ENCODE measurements at regions not wholly inside any gene's neighbourhood (a gene's known extent, or its start where the extent isn't known, plus 50 kb on each side); places are given as distances from the start of the nearest gene placed in this dataset.

DNA sequence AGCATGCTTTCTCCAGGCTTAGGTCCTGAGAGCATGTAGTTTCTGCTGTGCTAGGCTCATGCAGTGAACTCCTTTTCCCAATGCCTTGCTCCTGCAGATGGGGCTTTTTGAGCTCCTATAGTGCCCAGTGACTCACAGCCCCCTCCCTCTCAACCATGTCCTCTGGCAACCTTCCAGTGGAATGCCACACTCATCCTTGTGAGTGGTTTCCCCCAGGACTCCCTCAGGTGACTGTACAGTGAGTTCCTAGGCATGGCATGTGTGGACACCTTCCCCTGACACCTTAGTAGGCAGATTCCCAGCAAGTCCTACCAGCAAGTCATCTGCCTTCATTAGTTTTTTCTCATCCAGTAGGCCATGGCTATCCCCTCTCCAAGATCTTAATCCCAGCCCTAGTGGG is 72.4 kb upstream of the CXCL14 start:
- CTCF ChIA-PET = no interaction called here
- Mint-ChIP-seq H3K4me3 (no peak overlapping the region), H3K27ac (no peak overlapping the region), H3K27me3 (no peaks in the 10 kb centered on the region), H3K4me1 (no peaks in the 10 kb centered on the region), H3K36me3 (ENCODE audit: low read depth) (no peaks in the 10 kb centered on the region), H3K9me3 (ENCODE audit: low read depth) (no peaks in the 10 kb centered on the region)
- intact Hi-C loops (cut with DNase I, micrococcal nuclease) = no loop called here
- POLR2A ChIA-PET = no interaction called here
- DNase-seq (no peak), ATAC-seq (no peak)

- DNase-seq = no peak
- ChIA-PET POLR2A (no interaction called here), CTCF (interaction anchor here (0.5 to 0.6 kb wide), 2 partner anchors 11 to 571 kb away, joined by 3 read pairs; no protein-coding TSS in a partner anchor)
- no peak for ATAC-seq
- Mint-ChIP-seq H3K27me3 (no peaks in the 10 kb centered on the region), H3K36me3 (ENCODE audit: low read depth) (no peaks in the 10 kb centered on the region), H3K27ac (no peak overlapping the region), H3K4me3 (no peak overlapping the region), H3K4me1 (no peaks in the 10 kb centered on the region), H3K9me3 (ENCODE audit: low read depth) (no peaks in the 10 kb centered on the region)
- intact Hi-C loops (cut with DNase I, micrococcal nuclease) = no loop called here
Observed at GRCh38 chr5:135650081-135650480, 71.3 kb upstream of the CXCL14 start.

DNA sequence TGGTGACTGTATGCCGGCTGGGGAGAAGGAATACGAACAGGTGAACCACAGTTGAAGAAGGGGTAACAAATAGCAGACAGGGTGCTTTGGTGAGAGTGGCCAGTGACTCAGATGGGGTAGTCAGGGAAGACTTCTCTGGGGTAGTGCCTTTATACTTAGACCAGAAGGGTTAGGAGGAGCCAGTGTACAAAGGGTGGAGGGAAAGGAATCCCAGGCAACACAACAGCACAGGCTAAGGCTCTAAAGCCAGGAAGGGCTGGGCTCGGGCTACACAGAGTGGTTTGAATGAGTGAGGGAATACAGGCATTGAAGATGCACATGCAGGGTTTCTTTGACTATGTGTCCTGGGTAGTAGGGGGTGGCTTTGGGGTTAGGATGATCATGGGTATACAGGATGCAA is 70.6 kb upstream of the CXCL14 start:
- H3K4me1 Mint-ChIP-seq = no peaks in the 10 kb centered on the region
- H3K27me3 Mint-ChIP-seq = no peaks in the 10 kb centered on the region
- no peaks in the 10 kb centered on the region for H3K36me3 Mint-ChIP-seq (ENCODE audit: low read depth)
- H3K4me3 Mint-ChIP-seq = no peak overlapping the region
- no peaks in the 10 kb centered on the region for H3K9me3 Mint-ChIP-seq (ENCODE audit: low read depth)
- intact Hi-C loops (cut with DNase I, micrococcal nuclease) = no loop called here
- no peak overlapping the region for H3K27ac Mint-ChIP-seq
- ChIA-PET CTCF (no interaction called here), POLR2A (no interaction called here)
- ATAC-seq (no peak), DNase-seq (no peak)

- H3K27ac Mint-ChIP-seq = no peak overlapping the region
- no peak overlapping the region for H3K4me3 Mint-ChIP-seq
- H3K4me1 Mint-ChIP-seq = no peaks in the 10 kb centered on the region
- ChIA-PET POLR2A (no interaction called here), CTCF (interaction anchor here (0.6 kb wide), 1 partner anchor 108 kb away, joined by 4 read pairs; no protein-coding TSS in a partner anchor)
- ATAC-seq = no peak
- intact Hi-C loops (cut with DNase I, micrococcal nuclease) = no loop called here
- no peaks in the 10 kb centered on the region for H3K27me3 Mint-ChIP-seq
- H3K36me3 Mint-ChIP-seq (ENCODE audit: low read depth) = no peaks in the 10 kb centered on the region
- H3K9me3 Mint-ChIP-seq (ENCODE audit: low read depth) = no peaks in the 10 kb centered on the region
- DNase-seq = no peak
Observed at GRCh38 chr5:135648116-135648515, 69.3 kb upstream of the CXCL14 start.

DNA sequence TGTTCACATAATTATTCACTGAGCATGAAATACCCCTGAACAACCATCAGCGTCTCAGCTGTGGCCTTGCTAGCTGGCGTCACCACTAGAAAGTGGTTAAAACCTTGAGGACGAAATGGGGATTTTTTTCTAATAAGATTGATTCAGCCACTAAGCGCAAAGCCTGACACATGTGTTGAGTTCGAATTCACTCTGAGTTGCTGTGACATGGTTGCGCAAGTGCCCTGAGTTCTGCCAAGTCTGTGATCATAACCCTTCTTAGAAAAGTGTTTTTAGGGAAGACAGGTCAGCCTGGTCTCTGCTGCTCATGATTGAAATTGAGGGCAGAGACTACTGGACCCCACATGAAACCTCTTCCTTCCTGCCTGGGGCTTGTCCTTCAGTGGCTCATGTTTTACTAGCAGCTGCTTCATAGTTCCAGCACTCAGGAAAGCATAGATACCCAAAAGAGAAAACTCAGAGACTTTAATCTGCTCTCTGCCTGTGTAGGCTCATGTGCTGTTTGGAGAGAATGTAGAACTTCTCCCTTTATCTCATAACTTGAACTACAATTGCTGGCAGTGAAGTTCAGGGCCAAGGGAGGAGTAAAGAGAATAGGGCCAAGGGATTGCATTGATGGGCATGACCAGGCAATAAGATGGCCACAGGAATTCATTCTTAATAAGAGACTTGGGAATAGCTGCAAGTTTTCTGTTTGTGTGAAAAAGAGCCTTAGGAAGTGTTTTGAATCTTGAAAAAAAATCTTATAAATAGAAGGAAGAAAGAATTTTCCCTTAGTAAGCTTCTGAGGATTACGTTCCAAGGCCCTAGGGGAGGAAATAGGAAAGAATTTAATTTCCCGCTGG is 66.8 kb upstream of the CXCL14 start:
- no peak for ATAC-seq
- H3K27me3 Mint-ChIP-seq = no peaks in the 10 kb centered on the region
- DNase-seq = no peak
- H3K9me3 Mint-ChIP-seq (ENCODE audit: low read depth) = no peaks in the 10 kb centered on the region
- H3K4me1 Mint-ChIP-seq = no peaks in the 10 kb centered on the region
- H3K4me3 Mint-ChIP-seq = no peak overlapping the region
- H3K27ac Mint-ChIP-seq = no peak overlapping the region
- intact Hi-C loops (cut with DNase I, micrococcal nuclease) = no loop called here
- no peaks in the 10 kb centered on the region for H3K36me3 Mint-ChIP-seq (ENCODE audit: low read depth)
- ChIA-PET CTCF (interaction anchor here (0.9 kb wide), 1 partner anchor 21 kb away, joined by 4 read pairs; no protein-coding TSS in a partner anchor), POLR2A (no interaction called here)

GRCh38 chr5:135644816-135645215 is 66.0 kb upstream of the CXCL14 start:
- no peak overlapping the region for H3K27ac Mint-ChIP-seq
- peaks cover 3% of the 10 kb centered on the region for H3K27me3 Mint-ChIP-seq
- POLR2A ChIA-PET = no interaction called here
- H3K36me3 Mint-ChIP-seq (ENCODE audit: low read depth) = no peaks in the 10 kb centered on the region
- no peak overlapping the region for H3K4me3 Mint-ChIP-seq
- H3K4me1 Mint-ChIP-seq = no peaks in the 10 kb centered on the region
- no peak for DNase-seq
- H3K9me3 Mint-ChIP-seq (ENCODE audit: low read depth) = no peaks in the 10 kb centered on the region
- no peak for ATAC-seq
- CTCF ChIA-PET = interaction anchor here (0.9 kb wide), 1 partner anchor 22 kb away, joined by 4 read pairs; no protein-coding TSS in a partner anchor
- intact Hi-C loops (cut with DNase I, micrococcal nuclease) = no loop called here

DNA sequence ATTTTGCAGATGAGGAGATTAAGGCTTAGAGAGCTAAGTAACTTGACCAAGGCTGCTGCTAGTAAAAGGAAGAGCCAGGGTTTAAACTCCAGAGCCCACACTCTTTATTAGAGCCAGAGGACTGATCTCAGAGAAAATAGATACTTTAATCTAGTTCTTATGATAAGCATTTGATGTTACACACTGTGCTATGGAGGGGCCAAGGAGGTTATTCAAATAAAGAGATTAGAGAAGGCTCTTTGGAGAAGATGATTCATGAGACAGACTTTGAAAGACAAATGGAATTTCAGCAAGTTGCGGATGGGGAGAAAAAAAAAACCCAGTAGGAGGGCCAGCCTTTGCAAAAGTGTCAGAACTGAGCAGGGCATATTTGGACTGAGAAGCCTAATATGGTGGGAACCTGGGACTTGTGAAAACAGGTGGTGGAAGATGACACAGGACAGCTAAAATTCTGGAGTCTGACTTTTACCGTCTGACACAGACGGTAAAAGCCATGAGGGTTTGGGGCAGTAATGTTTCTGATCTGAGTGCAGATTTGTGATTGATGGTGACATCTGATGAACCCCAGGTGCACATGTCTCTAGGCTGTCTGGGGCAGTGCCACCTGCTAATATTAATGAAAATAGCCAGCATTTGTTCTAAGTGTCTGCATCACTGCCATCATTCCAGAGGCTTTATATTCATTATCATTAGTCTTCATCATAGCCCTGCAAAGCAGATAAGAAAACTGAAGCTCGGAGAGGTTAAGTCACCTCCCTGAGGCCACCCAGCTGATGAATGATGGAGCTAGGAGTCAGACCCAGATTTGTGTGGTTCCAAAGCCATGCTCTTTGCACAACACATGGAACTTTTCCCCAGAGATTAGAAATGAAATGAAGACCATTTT is 65.3 kb upstream of the CXCL14 start:
- ChIA-PET CTCF (interaction anchor here (0.6 to 0.9 kb wide), 3 partner anchors 23 to 1066 kb away, joined by 3 to 4 read pairs (median 4); no protein-coding TSS in a partner anchor), POLR2A (no interaction called here)
- Mint-ChIP-seq H3K4me1 (no peaks in the 10 kb centered on the region), H3K9me3 (ENCODE audit: low read depth) (no peaks in the 10 kb centered on the region), H3K27me3 (peaks cover 9% of the 10 kb centered on the region), H3K27ac (no peak overlapping the region), H3K4me3 (no peak overlapping the region), H3K36me3 (ENCODE audit: low read depth) (no peaks in the 10 kb centered on the region)
- ATAC-seq = no peak
- no peak for DNase-seq
- intact Hi-C loops (cut with DNase I, micrococcal nuclease) = no loop called here

- H3K9me3 Mint-ChIP-seq (ENCODE audit: low read depth) = no peaks in the 10 kb centered on the region
- no peak for DNase-seq
- no peak for ATAC-seq
- H3K27ac Mint-ChIP-seq = no peak overlapping the region
- H3K4me3 Mint-ChIP-seq = no peak overlapping the region
- peaks cover 9% of the 10 kb centered on the region for H3K27me3 Mint-ChIP-seq
- H3K36me3 Mint-ChIP-seq (ENCODE audit: low read depth) = no peaks in the 10 kb centered on the region
- ChIA-PET CTCF (no interaction called here), POLR2A (no interaction called here)
- no peaks in the 10 kb centered on the region for H3K4me1 Mint-ChIP-seq
- intact Hi-C loops (cut with DNase I, micrococcal nuclease) = no loop called here
Observed at GRCh38 chr5:135642934-135643333, 64.1 kb upstream of the CXCL14 start.

- DNase-seq (no peak), ATAC-seq (no peak)
- Mint-ChIP-seq H3K4me1 (no peaks in the 10 kb centered on the region), H3K36me3 (ENCODE audit: low read depth) (no peaks in the 10 kb centered on the region), H3K27me3 (peaks cover 9% of the 10 kb centered on the region), H3K27ac (no peak overlapping the region), H3K9me3 (ENCODE audit: low read depth) (no peaks in the 10 kb centered on the region), H3K4me3 (no peak overlapping the region)
- POLR2A ChIA-PET = no interaction called here
- CTCF ChIA-PET = interaction anchor here (1.0 to 1.1 kb wide), 2 partner anchors 13 to 34 kb away, joined by 3 read pairs; no protein-coding TSS in a partner anchor
- intact Hi-C loops (cut with DNase I, micrococcal nuclease) = no loop called here
Observed at GRCh38 chr5:135642488-135642870, 63.7 kb upstream of the CXCL14 start.

DNA sequence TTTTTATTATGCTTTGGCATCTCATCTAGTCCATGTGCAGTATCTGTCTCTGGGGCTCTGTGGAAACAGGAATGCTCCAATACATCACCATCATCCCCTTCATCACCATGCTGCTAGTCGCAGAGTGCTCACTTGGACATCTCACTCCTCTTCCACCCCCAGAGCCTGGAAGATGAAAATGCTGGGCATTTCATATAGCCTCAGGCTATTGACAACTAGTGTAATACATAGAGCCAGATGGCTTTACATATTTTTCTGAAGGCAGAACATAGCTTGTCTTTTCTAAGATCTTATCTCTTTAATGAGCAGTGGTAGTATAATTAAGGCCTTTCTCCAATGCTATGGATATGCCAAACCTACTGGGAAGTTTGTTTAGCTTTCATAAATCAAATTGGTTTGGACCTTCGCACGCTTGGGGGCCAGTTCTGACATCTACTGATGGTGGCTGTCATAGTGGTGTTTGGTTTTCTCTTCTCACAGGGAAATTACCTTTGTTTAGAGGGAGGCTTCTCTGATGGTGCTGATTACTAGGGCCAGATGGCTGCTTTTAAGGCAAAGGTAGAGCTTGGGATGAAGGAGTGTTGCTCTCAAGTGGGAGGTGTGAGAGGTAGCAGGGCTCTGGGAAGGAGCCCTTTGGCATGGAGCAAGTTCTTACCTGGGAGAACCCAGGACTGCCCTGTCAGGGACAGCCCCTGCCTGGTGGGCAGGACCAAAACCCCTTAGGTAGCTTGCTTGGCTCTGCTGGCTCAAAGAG is 63.1 kb upstream of the CXCL14 start:
- ATAC-seq (no peak), DNase-seq (no peak)
- POLR2A ChIA-PET = no interaction called here
- Mint-ChIP-seq H3K9me3 (ENCODE audit: low read depth) (no peaks in the 10 kb centered on the region), H3K4me1 (no peaks in the 10 kb centered on the region), H3K27ac (no peak overlapping the region), H3K36me3 (ENCODE audit: low read depth) (no peaks in the 10 kb centered on the region), H3K27me3 (peaks cover 11% of the 10 kb centered on the region), H3K4me3 (no peak overlapping the region)
- CTCF ChIA-PET = interaction anchor here (1.0 to 1.1 kb wide), 2 partner anchors 14 to 33 kb away, joined by 3 read pairs; no protein-coding TSS in a partner anchor
- intact Hi-C loops (cut with DNase I, micrococcal nuclease) = no loop called here

GRCh38 chr5:135641319-135641718 is 62.5 kb upstream of the CXCL14 start:
- ATAC-seq = no peak
- DNase-seq = no peak
- no peak overlapping the region for H3K4me3 Mint-ChIP-seq
- no peaks in the 10 kb centered on the region for H3K9me3 Mint-ChIP-seq (ENCODE audit: low read depth)
- no peak overlapping the region for H3K27ac Mint-ChIP-seq
- ChIA-PET CTCF (interaction anchor here (1.0 kb wide), 1 partner anchor 33 kb away, joined by 3 read pairs; no protein-coding TSS in a partner anchor), POLR2A (no interaction called here)
- H3K36me3 Mint-ChIP-seq (ENCODE audit: low read depth) = no peaks in the 10 kb centered on the region
- intact Hi-C loops (cut with DNase I, micrococcal nuclease) = no loop called here
- H3K27me3 Mint-ChIP-seq = peaks cover 14% of the 10 kb centered on the region
- no peaks in the 10 kb centered on the region for H3K4me1 Mint-ChIP-seq

All from activated CD4-positive, alpha-beta T cell treated with anti-CD3 and anti-CD28 coated beads for 36 hours (primary cell).